NCI-H446 (cell line): ENCODE measurements at regions not wholly inside any gene's neighbourhood (a gene's known extent, or its start where the extent isn't known, plus 50 kb on each side); places are given as distances from the start of the nearest gene placed in this dataset.
"Not testable (repeated sequence)": the region's sequence is repeated elsewhere in the genome, so short reads cannot be mapped to it uniquely, and the experiment has no call there.

Experiments
- DNase-seq, 2 experiments: peaks; one replicate each; lab custom pipeline; 2025; lab: John Stamatoyannopoulos, UW

DNA sequence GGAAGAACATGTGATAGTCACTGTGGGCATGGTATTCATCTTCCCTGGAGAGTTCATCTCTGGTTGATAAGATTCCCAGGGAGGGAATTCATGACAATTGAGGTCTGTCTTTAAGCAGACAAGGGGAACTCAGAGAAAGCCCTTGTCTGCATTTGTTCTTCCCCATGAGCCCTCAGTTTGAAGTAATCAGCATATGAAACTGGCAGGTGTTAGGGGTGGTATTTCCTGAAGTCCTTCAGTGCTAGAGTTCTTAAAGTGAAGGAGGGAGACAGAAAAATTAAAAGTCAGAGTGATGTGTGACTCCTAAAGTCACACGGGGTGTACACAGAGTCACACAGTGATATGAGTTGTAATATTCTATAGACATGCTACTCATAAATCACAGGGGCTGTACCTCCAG lies 60.6 kb upstream of the SYK start:
- DNase-seq = no peak

DNA sequence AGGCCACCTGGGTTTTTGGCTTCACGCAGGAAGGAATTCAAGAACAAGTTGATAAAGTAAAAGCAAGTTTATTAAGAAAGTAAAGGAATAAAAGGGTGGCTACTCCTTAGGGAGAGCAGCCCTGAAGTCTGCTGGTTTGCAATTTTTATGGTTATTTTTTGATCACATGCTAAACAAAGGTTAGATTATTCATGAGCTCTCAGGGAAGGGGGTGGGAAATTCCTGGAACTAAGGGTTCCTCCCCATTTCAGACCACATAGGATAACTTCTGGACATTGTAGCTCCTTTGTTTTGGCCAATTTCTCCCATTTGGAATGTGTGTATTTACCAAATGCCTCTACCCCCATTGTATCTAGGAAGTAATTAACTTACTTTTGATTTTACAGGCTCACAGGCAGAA lies 63.9 kb upstream of the SYK start:
- no peak for DNase-seq

DNA sequence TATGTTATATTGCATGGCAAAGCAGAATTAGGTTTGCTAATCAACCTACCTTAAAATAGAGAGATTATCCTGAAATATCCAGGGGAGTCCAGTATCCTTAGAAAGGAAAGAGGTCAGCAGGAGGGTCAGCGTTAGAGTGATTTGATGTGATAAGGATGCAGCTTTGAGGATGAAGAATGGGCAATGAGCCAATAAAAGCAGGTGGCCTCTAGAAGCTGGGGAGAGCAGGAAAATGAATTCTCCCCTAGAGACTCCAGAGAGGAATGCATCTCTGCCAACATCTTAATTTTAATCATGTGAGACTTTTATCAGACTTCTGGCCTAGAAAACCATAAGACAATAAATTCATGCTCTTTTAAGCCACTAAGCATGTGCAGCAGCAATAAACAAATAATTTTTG lies 65.7 kb upstream of the SYK start:
- DNase-seq = peak in 1 of 2 experiments; percentile 1

DNA sequence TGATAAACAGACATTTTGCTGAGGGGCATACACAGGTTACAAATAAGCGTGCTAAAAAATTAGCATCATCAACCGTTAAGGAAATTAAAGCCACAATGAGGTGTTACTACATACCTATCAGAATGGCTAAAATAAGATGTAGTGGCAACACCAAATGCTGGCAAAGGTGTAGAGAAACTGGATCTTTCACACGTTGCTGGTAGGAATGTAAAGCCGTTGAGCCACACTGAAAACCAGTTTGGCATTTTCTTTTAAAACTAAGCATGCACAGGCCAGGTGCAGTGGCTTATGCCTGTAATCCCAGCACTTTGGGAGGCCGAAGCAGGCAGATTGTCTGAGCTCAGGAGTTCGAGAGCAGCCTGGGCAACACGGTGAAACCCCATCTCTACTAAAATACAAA lies 67.0 kb upstream of the SYK start:
- DNase-seq = no peak

DNA sequence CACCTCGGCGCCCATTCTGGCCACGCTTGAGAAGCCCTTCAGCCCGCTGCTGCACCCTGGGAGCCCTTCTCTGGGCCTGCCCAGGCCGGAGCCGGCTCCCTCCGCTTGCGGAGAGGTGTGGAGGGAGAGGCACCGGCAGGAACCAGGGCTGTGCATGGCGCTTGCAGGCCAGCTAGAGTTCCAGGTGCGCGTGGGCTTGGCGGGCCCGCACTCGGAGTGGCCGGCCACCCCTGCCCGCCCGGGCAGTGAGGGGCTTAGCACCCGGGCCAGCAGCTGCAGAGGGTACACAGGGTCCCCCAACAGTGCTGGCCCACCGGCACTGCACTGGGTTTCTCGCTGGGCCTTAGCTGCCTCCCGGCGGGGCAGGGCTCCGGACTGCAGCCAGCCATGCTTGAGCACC lies 72.3 kb upstream of the SYK start:
- DNase-seq = no peak

DNA sequence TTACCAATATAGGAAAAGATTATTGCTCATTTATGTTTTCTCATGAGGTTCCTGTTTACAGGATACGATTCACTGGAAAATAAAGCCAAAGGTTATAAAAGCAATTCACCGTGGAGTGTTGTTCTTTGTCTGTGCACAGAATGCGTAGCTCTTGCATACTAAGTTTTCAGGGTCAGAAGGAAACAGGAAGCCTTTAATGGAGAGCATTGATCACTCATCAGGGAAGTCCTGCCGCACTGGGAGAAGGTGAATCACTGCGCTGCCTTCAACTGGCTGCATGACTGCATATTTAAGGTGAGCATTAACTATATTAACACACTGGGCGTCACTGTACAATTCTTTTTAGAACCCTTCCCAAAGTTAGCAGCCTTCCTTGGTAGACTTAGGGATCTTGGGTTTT lies 74.1 kb upstream of the SYK start:
- DNase-seq = no peak

DNA sequence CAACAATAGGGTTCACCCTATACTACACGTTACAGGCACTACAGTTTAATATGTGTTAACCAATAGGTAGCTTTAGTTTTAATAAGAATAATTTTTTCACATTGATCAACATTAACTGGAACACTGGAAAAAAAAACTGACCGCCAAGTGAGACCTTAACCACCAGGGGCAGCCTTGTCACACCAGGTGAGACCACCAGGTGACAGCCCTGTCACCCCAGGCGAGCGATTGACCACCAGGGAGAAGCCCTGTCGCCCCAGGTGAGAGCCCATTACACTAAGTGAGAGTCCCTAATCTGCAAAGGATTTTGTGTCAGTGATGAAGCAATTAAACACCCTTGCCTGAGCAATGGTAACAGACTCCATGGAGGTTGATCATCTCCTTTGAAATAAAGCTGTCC lies 75.4 kb upstream of the SYK start:
- DNase-seq = no peak

DNA sequence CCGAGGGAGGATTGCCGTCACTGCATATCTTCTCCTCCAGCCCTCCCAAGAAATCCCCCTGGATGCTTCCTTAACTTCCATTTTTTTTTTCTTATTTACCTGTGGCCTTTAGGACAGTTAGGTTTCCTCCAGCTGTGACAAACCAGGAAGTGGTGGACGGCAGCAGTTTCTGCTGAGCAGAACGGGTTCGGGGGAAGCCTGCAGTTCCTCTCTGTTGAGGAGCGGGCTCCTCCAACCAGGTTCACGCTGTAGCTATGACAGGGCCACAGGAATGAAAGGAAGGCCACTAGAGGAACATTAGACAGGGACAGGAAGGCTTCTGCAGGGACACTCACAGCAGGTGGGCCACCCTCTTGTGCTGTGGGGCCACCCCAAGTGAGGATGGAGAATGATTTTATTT lies 76.7 kb upstream of the SYK start:
- DNase-seq = no peak

DNA sequence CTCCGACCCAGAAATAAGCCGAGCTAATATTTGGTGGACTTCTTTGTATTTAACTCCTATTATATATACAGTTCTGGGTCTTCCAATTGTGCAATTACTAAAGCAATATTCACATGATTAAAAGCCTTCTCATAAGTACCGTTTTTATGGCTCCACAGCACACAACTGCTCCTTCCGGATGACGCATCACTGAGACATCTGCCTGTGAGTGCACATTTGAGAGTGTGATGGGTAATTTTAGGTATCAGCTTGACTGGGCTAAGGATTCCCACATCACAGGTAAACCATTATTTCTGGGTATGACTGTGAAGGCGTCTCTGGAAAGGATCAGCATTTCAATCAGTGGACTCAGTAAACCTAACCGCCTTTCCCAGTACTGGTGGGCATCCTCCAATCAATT lies 77.5 kb upstream of the SYK start:
- no peak for DNase-seq

DNA sequence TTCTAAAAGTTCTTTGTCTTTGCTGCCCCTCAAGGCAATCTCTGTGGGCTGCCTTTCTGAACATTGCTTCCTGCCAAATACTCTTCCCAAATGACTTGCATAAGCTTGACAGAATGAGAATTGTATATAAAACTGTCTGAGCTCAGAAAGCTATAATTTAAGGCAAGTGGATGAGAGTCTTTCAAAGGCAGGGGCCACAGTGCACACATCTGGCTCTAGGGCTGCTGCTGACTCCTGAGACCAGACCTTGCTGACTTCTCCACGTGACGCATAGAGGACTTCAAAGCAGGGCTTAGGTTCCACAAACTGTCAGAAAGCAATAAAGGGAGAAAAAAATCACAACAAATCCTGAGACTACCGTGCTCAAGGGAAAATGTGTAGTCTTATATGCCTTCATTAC lies 79.4 kb upstream of the DIRAS2 start:
- no peak for DNase-seq

DNA sequence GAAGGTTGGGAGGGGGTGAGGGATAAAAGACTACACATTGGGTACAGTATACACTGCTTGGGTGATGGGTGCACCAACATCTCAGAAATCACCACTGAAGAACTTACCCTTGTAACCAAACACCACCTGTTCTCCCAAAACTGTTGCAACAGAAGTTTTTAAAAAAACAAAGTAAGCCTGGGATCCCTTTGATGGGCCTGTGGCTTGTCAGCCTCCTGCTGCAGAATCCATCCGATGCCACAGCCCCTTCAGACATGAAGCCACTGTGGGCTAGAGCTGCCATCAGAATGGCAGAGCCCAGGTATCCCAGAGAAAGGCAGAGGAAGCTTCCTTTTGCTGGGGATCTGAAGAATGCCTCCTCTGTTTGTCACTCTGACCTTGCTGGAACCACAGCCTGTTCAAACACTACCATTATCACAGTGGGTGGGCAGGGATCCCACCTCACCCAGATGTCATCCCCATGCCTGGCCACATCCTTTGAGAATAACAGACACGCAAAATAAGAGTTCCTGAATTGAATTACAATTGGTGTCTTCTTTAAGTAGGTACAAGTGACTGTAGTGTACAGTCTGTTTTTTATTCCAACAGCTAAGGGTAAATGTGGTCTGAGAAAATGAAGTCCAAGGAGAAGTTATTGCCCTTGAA lies 78.1 kb upstream of the DIRAS2 start:
- DNase-seq = no peak

DNA sequence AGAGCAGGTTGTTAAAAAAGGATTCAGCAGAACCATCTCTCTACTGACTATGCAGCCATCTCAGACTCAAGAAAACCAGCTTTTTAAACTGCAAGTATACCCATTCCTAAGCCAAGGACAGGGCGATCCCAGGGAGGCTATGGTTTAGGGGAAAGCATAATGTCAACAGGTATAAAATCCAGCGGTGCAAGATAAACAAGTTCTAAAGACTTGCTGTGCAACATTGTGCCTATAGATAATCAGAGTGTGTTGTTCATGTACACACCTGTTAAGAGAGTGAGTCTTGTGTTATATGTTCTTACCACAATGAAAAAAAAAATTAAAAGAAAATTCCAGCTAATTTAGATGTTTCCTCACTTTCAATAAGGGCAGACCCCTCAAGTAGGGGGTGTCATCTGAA lies 63.6 kb upstream of the DIRAS2 start:
- DNase-seq = no peak

DNA sequence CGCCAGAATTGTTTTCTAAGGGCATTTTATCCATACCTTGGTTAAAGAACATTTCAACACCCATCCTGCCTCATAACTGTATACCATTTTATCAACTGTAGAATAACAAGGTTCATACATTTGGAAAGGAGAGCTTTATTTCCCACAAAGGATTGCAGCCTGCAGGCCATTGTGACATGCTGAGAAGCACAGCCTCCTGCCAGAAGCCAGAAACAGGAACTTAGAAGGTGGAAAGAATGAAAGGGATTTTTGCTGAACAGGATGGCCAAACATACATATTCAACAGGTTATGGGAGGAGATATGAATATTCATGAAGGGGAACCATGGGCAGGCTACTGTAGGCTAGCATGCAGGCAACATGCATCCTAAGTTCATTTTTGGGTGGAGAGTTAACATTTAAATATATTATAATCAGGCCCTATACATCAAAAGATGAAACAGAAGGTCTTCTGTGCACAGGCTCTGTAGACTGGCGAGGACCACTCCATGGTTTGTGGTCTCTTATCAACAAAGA lies 59.9 kb upstream of the DIRAS2 start:
- no peak for DNase-seq

DNA sequence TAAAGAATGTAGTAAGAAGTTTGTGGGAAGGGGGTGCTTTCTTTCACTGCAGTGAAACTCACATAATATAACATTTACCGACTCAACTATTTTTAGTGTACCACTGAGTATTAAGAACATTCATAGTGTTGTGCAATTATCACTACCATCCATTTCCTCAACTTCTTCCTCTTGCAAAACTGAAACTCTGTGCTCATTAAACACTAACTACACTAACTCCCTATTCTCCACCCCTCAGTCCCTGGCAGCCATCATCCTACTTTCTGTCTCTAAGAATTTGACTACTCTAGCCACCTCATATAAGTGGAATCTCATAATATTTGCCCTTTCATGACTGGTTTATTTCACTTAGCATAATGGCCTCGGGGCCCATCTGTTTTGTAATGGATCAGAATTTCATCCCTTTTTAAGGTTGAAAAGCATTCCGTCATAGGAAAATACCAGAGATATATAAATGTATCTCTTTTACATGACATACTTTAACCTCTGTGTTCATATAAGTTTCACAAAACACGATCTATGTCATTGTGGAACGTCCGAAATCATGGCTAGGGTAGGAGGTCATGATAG lies 56.3 kb upstream of the DIRAS2 start:
- no peak for DNase-seq

DNA sequence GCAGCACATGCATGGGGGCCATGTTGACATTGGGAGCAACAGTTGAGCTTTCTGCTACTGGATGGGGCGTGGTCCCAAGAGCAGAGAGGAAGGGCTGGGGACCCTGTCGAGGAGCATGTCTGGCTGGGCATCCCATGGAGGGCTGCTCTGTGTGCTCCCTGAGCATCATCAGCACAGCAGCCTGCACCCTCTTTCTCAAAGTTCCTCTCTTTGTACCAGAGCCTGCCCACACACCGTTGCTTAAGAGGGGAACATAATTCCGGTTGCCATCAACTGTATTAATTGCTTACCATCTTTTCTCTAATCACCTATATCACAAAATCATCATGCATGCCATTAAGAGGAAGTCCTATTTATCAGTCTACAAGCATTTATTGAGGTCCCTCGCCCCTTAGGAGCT lies 55.2 kb upstream of the DIRAS2 start:
- DNase-seq = no peak

DNA sequence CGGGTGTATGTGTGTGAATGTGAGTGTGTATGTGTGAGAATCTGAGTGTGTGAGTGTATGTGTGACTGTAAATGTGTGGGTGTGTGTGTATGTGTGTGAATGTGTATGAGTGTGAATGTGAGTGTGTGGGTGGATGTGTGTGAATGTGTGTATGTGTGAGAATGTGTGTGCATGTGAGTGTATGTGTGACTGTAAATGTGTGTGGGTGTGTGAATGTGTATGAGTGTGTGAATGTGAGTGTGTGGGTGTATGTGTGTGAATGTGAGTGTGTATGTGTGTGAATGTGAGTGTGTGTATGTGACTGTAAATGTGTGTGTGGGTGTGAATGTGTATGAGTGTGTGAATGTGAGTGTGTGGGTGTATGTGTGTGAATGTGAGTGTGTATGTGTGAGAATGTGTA lies 51.6 kb upstream of the DIRAS2 start:
- not testable (repeated sequence) for DNase-seq
